HG03095 (cell line): ENCODE measurements at regions not wholly inside any gene's neighbourhood (a gene's known extent, or its start where the extent isn't known, plus 50 kb on each side); places are given as distances from the start of the nearest gene placed in this dataset.

Experiments used
- ATAC-seq: cut with Tn5 transposase; IDR thresholded peaks from one replicate; pipeline ENCODE4 v1.9.1; 2021; ENCODE audit warnings: moderate library complexity; ENCODE audit not compliant: unreplicated experiment

GRCh38 chr12:11946161-11946560, 124.6 kb upstream of the BCL2L14 start:
- no peak for ATAC-seq

DNA sequence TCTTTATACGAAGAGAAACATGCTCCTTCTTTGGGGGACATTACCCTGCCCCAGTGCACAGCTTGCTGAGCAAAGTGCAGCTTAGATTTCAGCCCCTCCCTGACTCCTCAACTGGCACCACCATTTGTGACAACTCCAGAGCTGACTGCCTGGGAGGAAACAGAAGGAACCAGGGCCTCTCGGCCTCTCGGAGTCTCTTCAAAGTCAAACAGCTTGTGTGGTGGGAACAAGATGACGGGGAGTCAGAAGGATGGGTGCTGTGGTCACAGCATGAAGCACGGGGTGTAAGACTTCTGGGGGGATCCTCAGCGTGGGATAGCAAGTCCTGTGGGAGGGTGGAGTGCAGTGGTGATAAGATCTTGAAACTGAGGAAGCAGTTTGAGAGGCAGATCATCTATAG, 123.5 kb upstream of the BCL2L14 start:
- no peak for ATAC-seq

DNA sequence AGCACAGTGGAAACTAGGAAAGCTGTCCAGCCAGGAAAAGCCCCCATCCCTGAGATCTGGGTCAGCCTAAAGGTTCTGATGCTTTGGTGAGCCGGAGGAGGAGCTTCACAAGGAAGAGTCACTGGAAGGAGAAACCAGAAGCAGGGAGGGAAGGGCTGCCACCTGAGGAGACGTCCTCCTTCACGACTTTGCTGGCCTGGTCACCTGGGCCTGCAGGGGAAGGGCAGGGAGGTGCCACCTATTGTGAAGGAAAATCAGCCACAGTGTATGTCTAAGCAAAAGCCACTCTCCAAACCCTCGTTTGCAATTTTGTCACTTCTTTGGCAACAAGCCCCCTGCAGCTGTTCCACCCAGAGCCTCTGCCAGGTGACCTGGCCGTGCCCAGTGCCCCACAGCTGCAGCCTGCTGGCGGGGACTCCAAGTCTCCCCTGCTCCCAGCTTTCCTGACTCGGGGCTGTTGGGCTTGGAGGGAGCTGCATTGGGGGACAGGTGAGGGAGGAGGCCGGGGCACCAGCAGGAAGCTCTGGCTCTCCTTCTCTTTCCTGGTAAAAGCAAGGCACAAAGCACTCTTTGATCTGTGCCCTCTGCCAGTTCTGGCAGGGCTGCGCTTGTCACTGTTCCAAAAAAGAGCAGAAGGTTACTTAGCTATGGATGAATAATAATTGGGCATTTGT, 120.9 kb upstream of the BCL2L14 start:
- no peak for ATAC-seq

- ATAC-seq = no peak
Observed at GRCh38 chr12:11951209-11951608, 119.5 kb upstream of the BCL2L14 start.

- no peak for ATAC-seq
Observed at GRCh38 chr12:11953523-11953922, 117.2 kb upstream of the BCL2L14 start.

DNA sequence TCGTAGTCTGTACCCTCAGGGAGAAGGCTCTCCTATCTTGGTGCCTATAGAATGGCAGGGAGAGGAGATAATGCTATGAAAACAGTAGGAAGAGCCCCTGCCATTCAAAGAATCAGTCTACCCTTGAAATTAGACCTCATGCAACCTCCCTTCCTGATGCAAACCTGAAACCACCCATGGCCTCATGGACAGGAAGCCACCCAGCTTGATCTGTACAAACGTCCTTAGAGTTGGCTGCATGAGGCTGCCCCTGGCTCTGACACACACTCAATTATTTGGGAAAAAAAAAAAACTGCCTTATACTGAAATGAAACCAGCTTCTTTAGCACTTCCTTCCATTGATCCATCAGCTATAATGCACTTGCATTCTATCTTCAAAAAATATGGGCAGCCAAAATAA, 116.6 kb upstream of the BCL2L14 start:
- no peak for ATAC-seq

GRCh38 chr12:11958221-11959091, 112.3 kb upstream of the BCL2L14 start:
- no peak for ATAC-seq

- no peak for ATAC-seq
Observed at GRCh38 chr12:11959117-11959823, 111.5 kb upstream of the BCL2L14 start.

DNA sequence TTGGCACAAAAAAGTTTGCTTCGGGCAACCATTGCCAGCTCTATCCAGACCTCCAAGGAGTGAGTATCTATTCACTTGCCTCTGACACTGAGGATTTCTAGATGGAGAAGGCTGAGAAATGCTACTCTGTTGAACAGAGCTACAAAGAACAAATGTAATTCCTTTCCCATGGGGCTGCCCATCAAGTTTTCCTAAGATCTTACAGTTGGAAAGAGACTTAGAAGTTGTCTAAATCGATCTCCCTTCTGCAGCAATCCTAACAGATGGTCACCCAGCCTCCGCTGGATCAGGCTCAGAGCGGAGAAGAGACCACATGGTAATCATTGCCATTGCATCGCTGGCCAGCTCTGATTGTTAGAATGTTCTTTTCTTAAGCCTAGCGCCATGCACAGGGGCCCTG, 110.1 kb upstream of the BCL2L14 start:
- ATAC-seq = no peak

DNA sequence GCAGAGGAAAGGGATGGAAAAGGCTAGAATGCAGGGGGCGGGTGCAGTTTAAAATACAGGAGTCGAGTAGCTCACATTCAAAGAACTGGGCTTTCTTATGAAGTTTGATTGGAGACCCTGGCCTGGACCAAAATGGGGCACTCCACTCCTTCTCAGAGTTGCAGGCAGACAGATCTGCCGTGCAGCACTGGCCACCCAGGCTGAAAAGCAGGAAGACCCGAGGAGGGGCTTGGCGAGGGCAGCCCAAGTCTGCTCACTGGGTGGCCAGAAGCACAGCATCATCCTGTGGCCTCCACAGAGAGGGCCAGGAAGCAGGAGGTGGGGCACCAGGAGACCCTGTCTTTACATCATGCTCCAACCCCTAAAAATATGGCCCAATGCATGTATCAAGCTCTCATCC, 109.1 kb upstream of the BCL2L14 start:
- ATAC-seq = no peak

- no peak for ATAC-seq
Observed at GRCh38 chr12:11962860-11963259, 107.9 kb upstream of the BCL2L14 start.

DNA sequence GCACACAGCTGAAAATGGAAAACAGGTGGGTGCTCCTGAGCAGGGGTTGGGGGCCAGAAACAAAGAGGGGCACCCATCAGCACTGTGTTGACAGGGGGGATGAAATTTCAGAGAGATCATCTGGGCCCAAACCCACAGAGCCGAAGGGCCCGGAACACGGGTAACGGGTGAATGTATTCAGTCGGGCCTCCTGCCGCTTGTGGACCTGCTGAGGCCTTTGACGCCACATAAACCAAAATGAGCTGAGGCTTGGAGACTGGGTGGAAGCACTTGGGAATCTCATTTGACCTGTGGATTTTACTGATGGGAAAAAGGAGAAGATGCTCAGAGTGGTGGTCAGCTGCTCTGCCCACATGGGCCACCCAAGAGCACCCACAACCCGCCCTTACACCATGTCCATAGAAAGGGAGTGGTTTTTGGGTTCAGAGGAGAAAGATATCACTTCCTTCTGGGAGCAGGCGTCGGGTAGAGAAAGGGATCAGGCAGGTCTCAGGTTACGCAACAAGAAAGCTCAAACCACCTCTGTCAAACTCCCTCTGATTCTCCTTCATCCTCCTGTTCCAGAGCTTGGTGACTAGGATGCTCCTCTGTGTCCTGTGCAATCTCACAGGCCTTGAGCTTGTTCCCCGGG, 106.8 kb upstream of the BCL2L14 start:
- ATAC-seq = no peak

DNA sequence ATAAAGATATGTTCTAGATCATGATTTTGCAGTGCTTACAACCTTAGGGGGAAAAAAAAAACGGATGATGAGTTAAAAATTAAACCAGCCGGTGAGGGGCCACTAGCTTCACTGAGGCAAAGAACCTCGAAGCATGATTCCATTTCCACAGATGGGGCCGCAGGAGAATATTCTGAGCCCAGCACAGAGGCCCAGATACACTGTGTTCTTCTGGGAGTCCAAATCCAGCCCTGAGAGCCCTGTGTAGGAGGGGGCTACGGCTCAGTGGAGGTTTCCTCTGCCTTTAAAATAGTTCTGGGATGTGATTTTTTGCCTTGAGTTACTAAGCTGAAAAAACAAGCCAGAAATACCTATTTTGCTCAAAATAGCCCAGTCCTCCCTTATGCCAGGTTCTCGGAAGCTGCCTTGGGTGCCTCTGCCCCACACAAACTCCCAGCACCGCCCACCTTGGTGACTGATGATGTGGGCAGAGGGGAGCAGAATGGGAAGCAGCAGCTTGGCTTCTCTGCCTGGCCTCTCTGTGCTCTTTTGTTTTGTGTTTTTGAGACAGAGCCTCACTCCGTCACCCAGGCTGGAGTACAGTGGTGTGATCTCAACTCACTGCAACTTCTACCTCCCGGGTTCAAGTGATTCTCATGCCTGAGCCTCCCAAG, 105.4 kb upstream of the BCL2L14 start:
- ATAC-seq = no peak

DNA sequence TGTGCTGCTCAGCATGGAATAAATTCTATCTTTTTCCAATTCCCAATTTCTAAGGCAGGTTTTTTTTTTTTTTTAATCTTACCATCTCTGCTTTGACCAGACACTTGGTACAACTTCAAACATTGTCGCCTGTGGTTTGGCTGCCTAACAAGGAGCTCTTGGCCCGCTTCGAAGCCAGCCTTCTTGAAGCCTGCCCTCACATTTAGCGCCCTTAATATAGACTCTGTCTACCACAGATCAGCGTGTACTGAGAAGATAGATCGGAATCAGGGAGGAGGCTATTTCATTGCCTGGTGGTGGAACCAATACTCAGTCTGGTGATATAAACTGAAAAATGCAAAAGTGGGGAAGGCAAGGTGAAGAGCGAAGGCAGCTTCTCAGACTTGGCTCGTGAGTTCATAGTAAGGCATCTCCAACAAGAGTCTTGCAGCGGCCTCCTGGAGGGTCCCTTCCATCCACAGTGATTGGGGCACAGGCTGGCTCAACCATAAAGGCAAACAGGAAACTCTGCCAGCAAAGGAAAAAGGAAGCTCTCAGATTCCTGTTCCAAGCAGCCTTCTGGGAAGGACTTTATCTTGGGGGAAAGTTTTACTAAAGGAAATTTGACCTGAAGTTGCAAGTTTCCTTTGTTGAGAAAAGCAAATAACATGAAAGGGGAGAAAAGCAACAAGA, 103.2 kb upstream of the BCL2L14 start:
- ATAC-seq = no peak

DNA sequence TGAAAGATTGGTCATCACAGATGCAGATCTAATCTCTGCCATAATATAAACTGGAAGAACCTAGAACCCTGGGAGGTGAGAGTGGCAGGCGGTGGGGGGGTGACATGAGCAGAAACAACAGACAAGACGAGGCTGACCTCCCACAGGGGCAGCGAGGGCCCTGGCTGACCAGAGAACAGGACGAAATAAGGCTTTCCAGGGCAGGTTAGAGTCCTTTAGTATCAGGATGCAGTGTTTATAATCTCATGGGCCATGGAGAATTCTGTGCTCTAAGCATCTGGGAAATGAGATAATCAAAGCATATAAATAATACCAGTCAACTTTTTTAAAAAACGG, 102.7 kb upstream of the BCL2L14 start:
- ATAC-seq = no peak

DNA sequence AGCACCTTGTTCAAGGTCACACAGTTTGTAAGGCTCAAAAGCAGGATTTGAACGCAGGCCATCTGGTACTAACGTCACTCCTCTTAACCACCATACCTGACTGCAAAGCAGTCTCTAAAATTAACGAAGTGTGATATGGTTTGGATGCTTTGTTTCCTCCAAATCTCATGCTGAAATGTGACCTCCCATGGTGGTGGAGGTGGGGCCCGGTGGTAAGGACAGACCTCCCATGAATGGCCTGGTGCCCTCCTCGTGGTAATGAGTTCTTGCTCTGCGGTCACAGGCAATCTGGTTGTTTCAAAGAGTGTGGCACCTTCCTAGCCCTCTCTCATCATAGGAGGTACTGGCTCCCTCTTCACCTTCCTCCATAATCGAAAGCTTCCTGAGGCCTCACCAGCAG, 102.2 kb upstream of the BCL2L14 start:
- ATAC-seq = no peak

DNA sequence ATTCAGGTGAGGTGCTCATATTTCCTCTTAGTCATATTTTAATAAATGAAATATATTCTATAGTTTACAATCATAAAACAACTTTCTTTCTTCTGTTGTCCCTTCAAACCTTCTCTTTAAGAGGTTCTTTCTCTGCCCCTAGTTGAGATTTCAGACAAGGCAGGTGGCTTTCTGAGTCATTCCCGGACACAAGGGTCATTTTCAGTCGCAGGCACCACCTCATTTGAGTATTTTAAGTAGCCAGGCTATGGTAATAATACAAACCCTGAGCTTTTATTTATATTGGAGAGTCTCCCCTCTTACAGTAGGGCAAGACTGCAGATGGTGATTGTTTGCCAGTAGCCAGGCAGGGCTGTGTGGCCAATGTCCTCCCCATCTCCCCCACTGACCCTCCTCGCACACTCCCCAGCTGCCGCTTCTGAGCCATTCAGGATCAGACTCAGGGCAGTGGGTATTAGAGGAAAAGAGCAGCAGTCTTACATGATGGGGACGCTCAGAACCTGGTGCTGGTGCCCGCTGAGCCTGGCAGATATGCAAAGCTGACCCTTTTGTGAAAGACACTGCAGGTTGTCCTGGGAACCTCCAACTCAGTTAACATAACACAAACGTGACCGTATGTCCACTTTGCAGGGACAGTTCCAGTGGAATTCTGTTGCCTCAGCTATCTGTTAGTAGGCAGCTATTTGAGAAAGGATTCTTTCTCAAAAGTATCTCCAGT, 101.1 kb upstream of the BCL2L14 start:
- peak; percentile 86 for ATAC-seq

- ATAC-seq = no peak
Observed at GRCh38 chr12:11970155-11970520, 100.6 kb upstream of the BCL2L14 start.

DNA sequence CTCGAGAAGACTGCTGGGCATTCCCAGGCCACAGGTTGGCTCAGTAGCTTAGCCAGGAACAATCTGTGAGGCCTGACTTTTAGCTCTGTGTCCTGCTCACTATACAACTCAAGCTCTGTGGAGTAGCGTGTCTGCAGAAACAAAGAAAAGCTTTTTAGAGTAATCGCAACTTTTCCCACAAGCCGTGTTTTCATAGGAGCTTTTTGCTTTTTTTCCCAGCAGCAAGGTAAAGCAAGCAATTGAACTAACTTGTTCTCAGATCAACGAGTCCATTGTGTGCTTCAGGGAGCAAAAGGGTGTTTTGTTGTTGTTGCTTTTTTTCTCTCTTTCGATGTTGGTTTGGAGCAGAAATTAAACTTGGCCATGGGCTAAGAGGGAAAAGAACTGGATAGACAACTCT, 97.3 kb upstream of the BCL2L14 start:
- no peak for ATAC-seq

- ATAC-seq = no peak
Observed at GRCh38 chr12:11976005-11976404, 94.7 kb upstream of the BCL2L14 start.
